IMR-90 (cell line): ENCODE measurements at regions not wholly inside any gene's neighbourhood (a gene's known extent, or its start where the extent isn't known, plus 50 kb on each side); places are given as distances from the start of the nearest gene placed in this dataset.

Source experiments
- BHLHE40 ChIP-seq: fragments of 150-350 bp; IDR thresholded peaks from 2 replicates; pipeline ENCODE4 v1.6.1; 2016; ENCODE audit warnings: mild to moderate bottlenecking, low read depth, low read length
- CEBPB ChIP-seq: IDR thresholded peaks from 2 replicates; pipeline ENCODE4 v1.6.1; 2012; ENCODE audit warnings: low read depth, low read length, improper control_type of control experiment
- CHD1 ChIP-seq: IDR thresholded peaks from 2 replicates; pipeline ENCODE4 v1.6.1; 2012; ENCODE audit warnings: low read depth, low read length, improper control_type of control experiment
- MAZ ChIP-seq: IDR thresholded peaks from 2 replicates; pipeline ENCODE4 v1.6.1; 2012; ENCODE audit warnings: low read depth, mild to moderate bottlenecking, low read length, improper control_type of control experiment, moderate library complexity, borderline replicate concordance
- MXI1 ChIP-seq: IDR thresholded peaks from 2 replicates; pipeline ENCODE4 v1.6.1; 2012; ENCODE audit warnings: low read depth, mild to moderate bottlenecking, low read length, moderate library complexity, borderline replicate concordance
- NFE2L2 ChIP-seq: fragments of 150-350 bp; IDR thresholded peaks from 2 replicates; pipeline ENCODE4 v1.6.1; 2016; ENCODE audit warnings: low read depth, mild to moderate bottlenecking, low read length
- POLR2A ChIP-seq: IDR thresholded peaks from 2 replicates; pipeline ENCODE4 v1.6.1; 2012; ENCODE audit warnings: mild to moderate bottlenecking, low read depth, low read length
- RAD21 ChIP-seq: IDR thresholded peaks from 2 replicates; pipeline ENCODE4 v1.6.1; 2012; ENCODE audit warnings: low read length, improper control_type of control experiment
- RCOR1 ChIP-seq: IDR thresholded peaks from 2 replicates; pipeline ENCODE4 v1.6.1; 2012; ENCODE audit warnings: mild to moderate bottlenecking, low read length, improper control_type of control experiment; ENCODE audit not compliant: insufficient replicate concordance
- RFX5 ChIP-seq: IDR thresholded peaks from 2 replicates; pipeline ENCODE4 v1.8.0; 2012; ENCODE audit warnings: low read depth, mild to moderate bottlenecking, low read length, moderate library complexity
- TF ChIP-seq, protein P1 (sequence below): conservative IDR thresholded peaks from 2 replicates; pipeline ENCODE4 v1.5.1; 2012; ENCODE audit warnings: mild to moderate bottlenecking, low read depth, low read length, improper control_type of control experiment

GRCh38 chr10:123413353-123413752 is 252.8 kb upstream of the GPR26 start:
- TF ChIP-seq, protein P1, sequence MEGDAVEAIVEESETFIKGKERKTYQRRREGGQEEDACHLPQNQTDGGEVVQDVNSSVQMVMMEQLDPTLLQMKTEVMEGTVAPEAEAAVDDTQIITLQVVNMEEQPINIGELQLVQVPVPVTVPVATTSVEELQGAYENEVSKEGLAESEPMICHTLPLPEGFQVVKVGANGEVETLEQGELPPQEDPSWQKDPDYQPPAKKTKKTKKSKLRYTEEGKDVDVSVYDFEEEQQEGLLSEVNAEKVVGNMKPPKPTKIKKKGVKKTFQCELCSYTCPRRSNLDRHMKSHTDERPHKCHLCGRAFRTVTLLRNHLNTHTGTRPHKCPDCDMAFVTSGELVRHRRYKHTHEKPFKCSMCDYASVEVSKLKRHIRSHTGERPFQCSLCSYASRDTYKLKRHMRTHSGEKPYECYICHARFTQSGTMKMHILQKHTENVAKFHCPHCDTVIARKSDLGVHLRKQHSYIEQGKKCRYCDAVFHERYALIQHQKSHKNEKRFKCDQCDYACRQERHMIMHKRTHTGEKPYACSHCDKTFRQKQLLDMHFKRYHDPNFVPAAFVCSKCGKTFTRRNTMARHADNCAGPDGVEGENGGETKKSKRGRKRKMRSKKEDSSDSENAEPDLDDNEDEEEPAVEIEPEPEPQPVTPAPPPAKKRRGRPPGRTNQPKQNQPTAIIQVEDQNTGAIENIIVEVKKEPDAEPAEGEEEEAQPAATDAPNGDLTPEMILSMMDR, result no peak
- TF ChIP-seq BHLHE40 (no peak), CEBPB (no peak), POLR2A (no peak), RAD21 (no peak), MXI1 (no peak), NFE2L2 (no peak), CHD1 (no peak), MAZ (no peak), RCOR1 (no peak), RFX5 (no peak)
